Stimulated activated CD4-positive, alpha-beta T cell treated with anti-CD3 and anti-CD28 coated beads, Interleukin-1b, Interleukin-23, amount 100 ng/mL, for 48 hours (primary cell): ENCODE measurements at regions not wholly inside any gene's neighbourhood (a gene's known extent, or its start where the extent isn't known, plus 50 kb on each side); places are given as distances from the start of the nearest gene placed in this dataset.

Experiments
- DNase-seq: peaks from one replicate; pipeline ENCODE4 v3.0.0-alpha.2; 2020

- no peak for DNase-seq
Observed at GRCh38 chr11:71356280-71356876, 91.8 kb downstream of the DHCR7 start.

GRCh38 chr11:71355281-71355680 is 92.9 kb downstream of the DHCR7 start:
- DNase-seq, result no peak

GRCh38 chr11:71354394-71355105 is 93.6 kb downstream of the DHCR7 start:
- DNase-seq, result no peak

GRCh38 chr11:71352748-71353147 is 95.4 kb downstream of the DHCR7 start:
- no peak for DNase-seq

- DNase-seq, result no peak
Observed at GRCh38 chr11:71352226-71352625, 96.0 kb downstream of the DHCR7 start.

GRCh38 chr11:71349627-71350026 is 97.2 kb upstream of the SHANK2 start:
- DNase-seq, result no peak

- no peak for DNase-seq
Observed at GRCh38 chr11:71343828-71344400, 91.5 kb upstream of the SHANK2 start.

- DNase-seq, result peak; percentile 13
Observed at GRCh38 chr11:71342951-71343827, 90.8 kb upstream of the SHANK2 start.

GRCh38 chr11:71342116-71342515 is 89.7 kb upstream of the SHANK2 start:
- no peak for DNase-seq

GRCh38 chr11:71341596-71341995 is 89.2 kb upstream of the SHANK2 start:
- no peak for DNase-seq

- DNase-seq, result no peak
Observed at GRCh38 chr11:71341173-71341572, 88.8 kb upstream of the SHANK2 start.

GRCh38 chr11:71340086-71340606 is 87.8 kb upstream of the SHANK2 start:
- DNase-seq, result no peak

GRCh38 chr11:71339396-71339881 is 87.1 kb upstream of the SHANK2 start:
- DNase-seq, result no peak

GRCh38 chr11:71338801-71339395 is 86.5 kb upstream of the SHANK2 start:
- DNase-seq, result no peak

- no peak for DNase-seq
Observed at GRCh38 chr11:71336996-71337754, 84.8 kb upstream of the SHANK2 start.

- no peak for DNase-seq
Observed at GRCh38 chr11:71336176-71336995, 84.0 kb upstream of the SHANK2 start.

GRCh38 chr11:71335371-71335770 is 83.0 kb upstream of the SHANK2 start:
- no peak for DNase-seq

GRCh38 chr11:71334191-71334590 is 81.8 kb upstream of the SHANK2 start:
- no peak for DNase-seq

- DNase-seq, result no peak
Observed at GRCh38 chr11:71333473-71333872, 81.1 kb upstream of the SHANK2 start.

- DNase-seq, result no peak
Observed at GRCh38 chr11:71332447-71332846, 80.1 kb upstream of the SHANK2 start.

- no peak for DNase-seq
Observed at GRCh38 chr11:71332046-71332445, 79.7 kb upstream of the SHANK2 start.
